GM23338 (cell line): ENCODE measurements at regions not wholly inside any gene's neighbourhood (a gene's known extent, or its start where the extent isn't known, plus 50 kb on each side); places are given as distances from the start of the nearest gene placed in this dataset.
"Not testable (repeated sequence)": the region's sequence is repeated elsewhere in the genome, so short reads cannot be mapped to it uniquely, and the experiment has no call there.

ENCODE experiments used
- ATAC-seq: fragments of 200-7000 bp; cut with Tn5 transposase; 3 replicates; pipeline ENCODE4 v1.9.1; 2020
- DNase-seq: peaks from one replicate; pipeline ENCODE4 v3.0.0-alpha.2; 2015; ENCODE audit warnings: low spot score
- H2AFZ ChIP-seq: fragments of 200-600 bp; sonication (generic); 2 replicates; pipeline ENCODE4 v1.8.0; 2016; ENCODE audit warnings: antibody characterized with exemption, mild to moderate bottlenecking, moderate library complexity
- H3F3A ChIP-seq: fragments of 200-600 bp; sonication (generic); replicated peaks from 2 replicates; pipeline ENCODE4 v1.8.0; 2017; ENCODE audit warnings: antibody characterized with exemption, mixed run types, low read depth
- H3K27ac ChIP-seq: fragments of 200-600 bp; sonication (generic); 2 replicates; pipeline ENCODE4 v1.6.1; 2016; ENCODE audit warnings: low read depth
- H3K27me3 ChIP-seq: fragments of 200-600 bp; sonication (generic); 2 replicates; pipeline ENCODE4 v1.8.0; 2016; ENCODE audit warnings: mild to moderate bottlenecking, mixed run types, moderate library complexity; ENCODE audit not compliant: insufficient read depth
- H3K36me3 ChIP-seq: fragments of 200-600 bp; sonication (generic); 2 replicates; pipeline ENCODE4 v1.8.0; 2016; ENCODE audit warnings: mild to moderate bottlenecking; ENCODE audit not compliant: insufficient read depth
- H3K4me1 ChIP-seq: fragments of 200-600 bp; sonication (generic); 2 replicates; pipeline ENCODE4 v1.8.0; 2016; ENCODE audit warnings: mild to moderate bottlenecking, moderate library complexity; ENCODE audit not compliant: insufficient read depth
- H3K4me2 ChIP-seq: fragments of 200-600 bp; sonication (generic); 2 replicates; pipeline ENCODE4 v1.7.1; 2017; ENCODE audit warnings: mixed run types
- H3K4me3 ChIP-seq: fragments of 200-600 bp; sonication (generic); 2 replicates; pipeline ENCODE4 v1.6.1; 2016; ENCODE audit warnings: mixed run types
- H3K79me2 ChIP-seq: fragments of 200-600 bp; sonication (generic); replicated peaks from 2 replicates; pipeline ENCODE4 v1.8.0; 2017; ENCODE audit warnings: mild to moderate bottlenecking; ENCODE audit not compliant: insufficient read depth
- H3K9me2 ChIP-seq: fragments of 200-600 bp; sonication (generic); 2 replicates; pipeline ENCODE4 v1.8.0; 2017; ENCODE audit not compliant: insufficient read depth
- H4K20me1 ChIP-seq: fragments of 200-600 bp; sonication (generic); replicated peaks from 2 replicates; pipeline ENCODE4 v1.8.0; 2017; ENCODE audit warnings: mild to moderate bottlenecking; ENCODE audit not compliant: insufficient read depth
- H3K27ac Mint-ChIP-seq: 2 replicates; pipeline ENCODE4 v1.8.0; 2020; ENCODE audit warnings: inconsistent platforms, mild to moderate bottlenecking, moderate library complexity, mixed read lengths
- H3K27me3 Mint-ChIP-seq: 3 replicates; pipeline ENCODE4 v1.8.0; 2022; ENCODE audit warnings: low read depth, mild to moderate bottlenecking, moderate library complexity, mixed read lengths, inconsistent platforms; ENCODE audit not compliant: insufficient read depth, poor library complexity
- H3K36me3 Mint-ChIP-seq: 3 replicates; pipeline ENCODE4 v1.8.0; 2021; ENCODE audit warnings: low read depth, mild to moderate bottlenecking, inconsistent platforms, moderate library complexity, mixed read lengths
- H3K4me1 Mint-ChIP-seq: 3 replicates; pipeline ENCODE4 v1.8.0; 2020; ENCODE audit warnings: mild to moderate bottlenecking, inconsistent platforms, mixed read lengths
- H3K4me3 Mint-ChIP-seq: 3 replicates; pipeline ENCODE4 v1.8.0; 2021; ENCODE audit warnings: moderate library complexity, mild to moderate bottlenecking, inconsistent platforms, mixed read lengths
- H3K9me3 Mint-ChIP-seq: 3 replicates; pipeline ENCODE4 v1.8.0; 2020; ENCODE audit warnings: moderate library complexity, mild to moderate bottlenecking, inconsistent platforms, mixed read lengths
- EZH2 ChIP-seq: fragments of 200-600 bp; sonication (generic); IDR thresholded peaks from one replicate; pipeline ENCODE4 v1.8.0; 2017; ENCODE audit warnings: antibody characterized with exemption, mild to moderate bottlenecking, low read depth; ENCODE audit not compliant: unreplicated experiment
- EZH2phosphoT487 ChIP-seq: fragments of 200-600 bp; sonication (generic); IDR thresholded peaks from one replicate; pipeline ENCODE4 v1.8.1; 2018; ENCODE audit warnings: antibody characterized with exemption; ENCODE audit not compliant: unreplicated experiment
- JUNB ChIP-seq: IDR thresholded peaks from one replicate; pipeline ENCODE4 v1.6.1; 2016; ENCODE audit warnings: antibody characterized with exemption; ENCODE audit not compliant: unreplicated experiment
- POLR2AphosphoS5 ChIP-seq: IDR thresholded peaks from 2 replicates; pipeline ENCODE4 v1.6.1; 2016; ENCODE audit warnings: antibody characterized with exemption, low read depth
- STAT1 ChIP-seq: IDR thresholded peaks from one replicate; pipeline ENCODE4 v1.6.1; 2016; ENCODE audit warnings: antibody characterized with exemption; ENCODE audit not compliant: unreplicated experiment
- ZNF114 ChIP-seq: fragments of 250-450 bp; sonication (Bioruptor Pico); IDR thresholded peaks from 2 replicates; pipeline ENCODE4 v1.5.0; 2020; ENCODE audit warnings: mild to moderate bottlenecking, moderate library complexity
- ZNF331 ChIP-seq: fragments of 250-450 bp; sonication (Bioruptor Pico); IDR thresholded peaks from 2 replicates; pipeline ENCODE4 v1.5.0; 2020; ENCODE audit warnings: low read depth, mild to moderate bottlenecking, moderate library complexity
- TF ChIP-seq, protein P1 (sequence below): IDR thresholded peaks from 2 replicates; pipeline ENCODE4 v1.6.1; 2016; ENCODE audit warnings: antibody characterized with exemption
- TF ChIP-seq, protein P2 (sequence below): fragments of 250-450 bp; sonication (Bioruptor Pico); IDR thresholded peaks from 2 replicates; pipeline ENCODE4 v1.5.0; 2020; ENCODE audit warnings: mild to moderate bottlenecking, moderate library complexity

- TF ChIP-seq EZH2phosphoT487, result no peak
- TF ChIP-seq POLR2AphosphoS5, result no peak
- no peak for TF ChIP-seq JUNB
These were observed 157.2 kb downstream of the KDM5D start (continued) for GRCh38 chrY:19587311-19587710.

DNA sequence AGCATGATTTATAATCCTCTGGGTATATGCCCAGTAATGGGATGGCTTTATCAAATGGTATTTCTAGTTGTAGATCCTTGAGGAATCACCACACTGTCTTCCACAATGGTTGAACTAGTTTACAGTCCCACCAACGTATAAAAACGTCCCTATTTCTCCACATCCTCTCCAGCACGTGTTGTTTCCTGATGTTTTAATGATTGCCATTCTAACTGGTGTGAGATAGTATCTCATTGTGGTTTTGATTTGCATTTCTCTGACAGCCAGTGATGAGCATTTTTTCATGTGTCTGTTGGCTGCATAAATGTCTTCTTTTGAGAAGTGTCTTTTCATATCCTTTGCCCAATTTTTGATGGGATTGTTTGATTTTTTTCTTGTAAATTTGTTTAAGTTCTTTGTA lies 163.5 kb downstream of the KDM5D start:
- not testable (repeated sequence) for H3F3A ChIP-seq, H3K4me1 Mint-ChIP-seq, H3K27ac ChIP-seq, H3K4me3 Mint-ChIP-seq, DNase-seq, H4K20me1 ChIP-seq, H3K4me2 ChIP-seq, H3K27ac Mint-ChIP-seq, ATAC-seq, H3K36me3 ChIP-seq, H3K4me3 ChIP-seq, H3K27me3 Mint-ChIP-seq, H3K4me1 ChIP-seq, H3K9me3 Mint-ChIP-seq, H2AFZ ChIP-seq, H3K27me3 ChIP-seq, H3K9me2 ChIP-seq
- H3K79me2 ChIP-seq, result peaks cover 90% of the 10 kb centered on the region
- peaks cover 54% of the 10 kb centered on the region for H3K36me3 Mint-ChIP-seq

DNA sequence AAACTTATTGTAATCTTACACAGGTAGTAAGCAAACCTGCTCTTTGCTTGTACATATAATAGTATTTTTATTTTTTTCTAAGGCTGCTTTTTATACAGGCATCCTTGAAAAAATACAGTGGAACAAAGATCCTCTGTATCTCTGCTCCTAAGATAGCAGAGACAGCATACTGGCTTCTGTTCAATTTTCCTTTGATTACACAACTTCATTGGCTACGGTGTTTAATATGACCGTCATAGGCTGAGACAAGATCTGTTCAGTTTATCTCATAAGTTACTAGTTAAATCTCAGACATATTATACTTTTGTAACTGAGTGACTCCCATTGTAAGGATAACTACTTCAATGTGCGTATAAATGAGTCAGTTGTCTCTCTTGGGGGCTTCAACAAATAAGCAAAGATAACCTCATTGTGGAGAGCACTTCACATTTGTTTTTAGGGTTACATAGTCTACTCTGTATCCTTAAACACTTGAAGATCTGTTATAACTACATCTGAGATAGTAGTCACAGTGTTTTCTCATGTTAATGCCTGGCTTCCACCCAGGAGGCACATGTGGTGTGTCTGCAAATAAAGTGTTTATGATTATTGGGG lies 166.1 kb downstream of the KDM5D start:
- H3K4me3 Mint-ChIP-seq, result no peak overlapping the region
- H3K36me3 Mint-ChIP-seq, result peaks cover 35% of the 10 kb centered on the region; the same call in 2 of the 3 replicates
- no peak for ATAC-seq
- TF ChIP-seq EZH2, result no peak
- no peak for TF ChIP-seq STAT1
- TF ChIP-seq EZH2phosphoT487, result no peak
- no peak for TF ChIP-seq ZNF331
- TF ChIP-seq POLR2AphosphoS5, result no peak
- TF ChIP-seq, protein P1, sequence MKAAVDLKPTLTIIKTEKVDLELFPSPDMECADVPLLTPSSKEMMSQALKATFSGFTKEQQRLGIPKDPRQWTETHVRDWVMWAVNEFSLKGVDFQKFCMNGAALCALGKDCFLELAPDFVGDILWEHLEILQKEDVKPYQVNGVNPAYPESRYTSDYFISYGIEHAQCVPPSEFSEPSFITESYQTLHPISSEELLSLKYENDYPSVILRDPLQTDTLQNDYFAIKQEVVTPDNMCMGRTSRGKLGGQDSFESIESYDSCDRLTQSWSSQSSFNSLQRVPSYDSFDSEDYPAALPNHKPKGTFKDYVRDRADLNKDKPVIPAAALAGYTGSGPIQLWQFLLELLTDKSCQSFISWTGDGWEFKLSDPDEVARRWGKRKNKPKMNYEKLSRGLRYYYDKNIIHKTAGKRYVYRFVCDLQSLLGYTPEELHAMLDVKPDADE, result no peak
- TF ChIP-seq, protein P2, sequence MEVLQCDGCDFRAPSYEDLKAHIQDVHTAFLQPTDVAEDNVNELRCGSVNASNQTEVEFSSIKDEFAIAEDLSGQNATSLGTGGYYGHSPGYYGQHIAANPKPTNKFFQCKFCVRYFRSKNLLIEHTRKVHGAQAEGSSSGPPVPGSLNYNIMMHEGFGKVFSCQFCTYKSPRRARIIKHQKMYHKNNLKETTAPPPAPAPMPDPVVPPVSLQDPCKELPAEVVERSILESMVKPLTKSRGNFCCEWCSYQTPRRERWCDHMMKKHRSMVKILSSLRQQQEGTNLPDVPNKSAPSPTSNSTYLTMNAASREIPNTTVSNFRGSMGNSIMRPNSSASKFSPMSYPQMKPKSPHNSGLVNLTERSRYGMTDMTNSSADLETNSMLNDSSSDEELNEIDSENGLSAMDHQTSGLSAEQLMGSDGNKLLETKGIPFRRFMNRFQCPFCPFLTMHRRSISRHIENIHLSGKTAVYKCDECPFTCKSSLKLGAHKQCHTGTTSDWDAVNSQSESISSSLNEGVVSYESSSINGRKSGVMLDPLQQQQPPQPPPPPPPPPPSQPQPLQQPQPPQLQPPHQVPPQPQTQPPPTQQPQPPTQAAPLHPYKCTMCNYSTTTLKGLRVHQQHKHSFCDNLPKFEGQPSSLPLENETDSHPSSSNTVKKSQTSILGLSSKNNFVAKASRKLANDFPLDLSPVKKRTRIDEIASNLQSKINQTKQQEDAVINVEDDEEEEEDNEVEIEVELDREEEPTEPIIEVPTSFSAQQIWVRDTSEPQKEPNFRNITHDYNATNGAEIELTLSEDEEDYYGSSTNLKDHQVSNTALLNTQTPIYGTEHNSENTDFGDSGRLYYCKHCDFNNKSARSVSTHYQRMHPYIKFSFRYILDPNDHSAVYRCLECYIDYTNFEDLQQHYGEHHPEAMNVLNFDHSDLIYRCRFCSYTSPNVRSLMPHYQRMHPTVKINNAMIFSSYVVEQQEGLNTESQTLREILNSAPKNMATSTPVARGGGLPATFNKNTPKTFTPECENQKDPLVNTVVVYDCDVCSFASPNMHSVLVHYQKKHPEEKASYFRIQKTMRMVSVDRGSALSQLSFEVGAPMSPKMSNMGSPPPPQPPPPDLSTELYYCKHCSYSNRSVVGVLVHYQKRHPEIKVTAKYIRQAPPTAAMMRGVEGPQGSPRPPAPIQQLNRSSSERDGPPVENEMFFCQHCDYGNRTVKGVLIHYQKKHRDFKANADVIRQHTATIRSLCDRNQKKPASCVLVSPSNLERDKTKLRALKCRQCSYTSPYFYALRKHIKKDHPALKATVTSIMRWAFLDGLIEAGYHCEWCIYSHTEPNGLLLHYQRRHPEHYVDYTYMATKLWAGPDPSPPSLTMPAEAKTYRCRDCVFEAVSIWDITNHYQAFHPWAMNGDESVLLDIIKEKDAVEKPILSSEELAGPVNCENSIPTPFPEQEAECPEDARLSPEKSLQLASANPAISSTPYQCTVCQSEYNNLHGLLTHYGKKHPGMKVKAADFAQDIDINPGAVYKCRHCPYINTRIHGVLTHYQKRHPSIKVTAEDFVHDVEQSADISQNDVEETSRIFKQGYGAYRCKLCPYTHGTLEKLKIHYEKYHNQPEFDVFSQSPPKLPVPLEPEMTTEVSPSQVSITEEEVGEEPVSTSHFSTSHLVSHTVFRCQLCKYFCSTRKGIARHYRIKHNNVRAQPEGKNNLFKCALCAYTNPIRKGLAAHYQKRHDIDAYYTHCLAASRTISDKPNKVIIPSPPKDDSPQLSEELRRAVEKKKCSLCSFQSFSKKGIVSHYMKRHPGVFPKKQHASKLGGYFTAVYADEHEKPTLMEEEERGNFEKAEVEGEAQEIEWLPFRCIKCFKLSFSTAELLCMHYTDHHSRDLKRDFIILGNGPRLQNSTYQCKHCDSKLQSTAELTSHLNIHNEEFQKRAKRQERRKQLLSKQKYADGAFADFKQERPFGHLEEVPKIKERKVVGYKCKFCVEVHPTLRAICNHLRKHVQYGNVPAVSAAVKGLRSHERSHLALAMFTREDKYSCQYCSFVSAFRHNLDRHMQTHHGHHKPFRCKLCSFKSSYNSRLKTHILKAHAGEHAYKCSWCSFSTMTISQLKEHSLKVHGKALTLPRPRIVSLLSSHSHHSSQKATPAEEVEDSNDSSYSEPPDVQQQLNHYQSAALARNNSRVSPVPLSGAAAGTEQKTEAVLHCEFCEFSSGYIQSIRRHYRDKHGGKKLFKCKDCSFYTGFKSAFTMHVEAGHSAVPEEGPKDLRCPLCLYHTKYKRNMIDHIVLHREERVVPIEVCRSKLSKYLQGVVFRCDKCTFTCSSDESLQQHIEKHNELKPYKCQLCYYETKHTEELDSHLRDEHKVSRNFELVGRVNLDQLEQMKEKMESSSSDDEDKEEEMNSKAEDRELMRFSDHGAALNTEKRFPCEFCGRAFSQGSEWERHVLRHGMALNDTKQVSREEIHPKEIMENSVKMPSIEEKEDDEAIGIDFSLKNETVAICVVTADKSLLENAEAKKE (CRISPR knock-in tag), result no peak
- TF ChIP-seq JUNB, result no peak
- no peak for TF ChIP-seq ZNF114 (CRISPR knock-in tag)

More for the DNA sequence above, 166.1 kb downstream of the KDM5D start:
- H3K79me2 ChIP-seq, result peaks cover 94% of the 10 kb centered on the region
- no peak overlapping the region for H3K4me3 ChIP-seq
- H3K4me1 ChIP-seq, result 0 out of 2 replicates have a peak, but pooled peaks cover 2% of the 10 kb centered on the region
- H3K27ac ChIP-seq, result no peak overlapping the region
- Mint-ChIP-seq H3K4me1 (peaks cover 9% of the 10 kb centered on the region; the same call in 2 of the 3 replicates), H3K27ac (no peak overlapping the region), H3K9me3 (peaks cover 3% of the 10 kb centered on the region; the same call in 2 of the 3 replicates), H3K27me3 (peaks cover 1% of the 10 kb centered on the region)
- no peaks in the 10 kb centered on the region for H3K9me2 ChIP-seq
- no peaks in the 10 kb centered on the region for H3F3A ChIP-seq
- H2AFZ ChIP-seq, result no peak overlapping the region
- no peak overlapping the region for H3K4me2 ChIP-seq
- no peaks in the 10 kb centered on the region for H3K27me3 ChIP-seq
- H4K20me1 ChIP-seq, result no peaks in the 10 kb centered on the region; the same call in 1 of the 2 replicates
- H3K36me3 ChIP-seq, result no peaks in the 10 kb centered on the region
- no peak for DNase-seq
